ENCODE measurements at regions not wholly inside any gene's neighbourhood (a gene's known extent, or its start where the extent isn't known, plus 50 kb on each side); places are given as distances from the start of the nearest gene placed in this dataset.

DNA sequence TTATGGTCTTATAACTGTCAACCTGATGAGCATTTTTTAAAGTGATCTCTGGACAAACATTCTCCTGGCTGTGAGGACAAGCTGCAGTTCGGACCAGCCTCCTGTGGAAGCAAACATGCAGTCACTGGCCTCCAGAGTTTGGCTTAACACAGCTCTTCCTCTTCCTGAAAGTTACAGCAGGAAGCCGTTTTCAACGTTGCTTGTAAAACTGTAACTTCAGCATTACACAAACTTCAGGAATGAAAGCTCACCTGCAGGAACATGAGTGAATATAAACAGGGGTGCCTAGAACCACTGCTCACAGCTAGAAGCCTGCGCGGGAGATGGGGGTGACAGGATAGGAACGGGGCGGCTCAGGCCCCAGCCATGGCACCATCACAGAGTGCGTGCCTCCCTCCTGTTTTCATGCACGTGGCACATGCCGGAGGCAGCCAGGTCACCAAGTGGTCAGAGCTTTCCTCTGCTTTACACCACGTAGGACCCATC is 292.9 kb upstream of the PITRM1 start:
- ATAC-seq = peak; percentile 61 to 74 (median 62)
- Histone ChIP-seq H3K4me1 (peaks cover 0 to 17% (median 5%) of the 10 kb centered on the region in 4 donors), H3K36me3 (no peaks in the 10 kb centered on the region), H3K4me3 (no peak overlapping the region), H3K27ac (peak overlapping the region; percentile 68 to 86 (median 76)), H3K27me3 (no peaks in the 10 kb centered on the region), H3K9me3 (no peaks in the 10 kb centered on the region)
- intact Hi-C loops (cut with DNase I) = no loop called here
- TF ChIP-seq POLR2A (IDR thresholded peaks at IDR 0.05) = peak; percentile 43
- TF ChIP-seq, protein P1, sequence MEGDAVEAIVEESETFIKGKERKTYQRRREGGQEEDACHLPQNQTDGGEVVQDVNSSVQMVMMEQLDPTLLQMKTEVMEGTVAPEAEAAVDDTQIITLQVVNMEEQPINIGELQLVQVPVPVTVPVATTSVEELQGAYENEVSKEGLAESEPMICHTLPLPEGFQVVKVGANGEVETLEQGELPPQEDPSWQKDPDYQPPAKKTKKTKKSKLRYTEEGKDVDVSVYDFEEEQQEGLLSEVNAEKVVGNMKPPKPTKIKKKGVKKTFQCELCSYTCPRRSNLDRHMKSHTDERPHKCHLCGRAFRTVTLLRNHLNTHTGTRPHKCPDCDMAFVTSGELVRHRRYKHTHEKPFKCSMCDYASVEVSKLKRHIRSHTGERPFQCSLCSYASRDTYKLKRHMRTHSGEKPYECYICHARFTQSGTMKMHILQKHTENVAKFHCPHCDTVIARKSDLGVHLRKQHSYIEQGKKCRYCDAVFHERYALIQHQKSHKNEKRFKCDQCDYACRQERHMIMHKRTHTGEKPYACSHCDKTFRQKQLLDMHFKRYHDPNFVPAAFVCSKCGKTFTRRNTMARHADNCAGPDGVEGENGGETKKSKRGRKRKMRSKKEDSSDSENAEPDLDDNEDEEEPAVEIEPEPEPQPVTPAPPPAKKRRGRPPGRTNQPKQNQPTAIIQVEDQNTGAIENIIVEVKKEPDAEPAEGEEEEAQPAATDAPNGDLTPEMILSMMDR (IDR thresholded peaks at IDR 0.05) = no peak
- 26% methylated on average over 4 of the region's 11 CpGs for WGBS (ENCODE audit: insufficient coverage, low coverage, low lambda C conversion rate, missing lambda C conversion rate)
- peak; percentile 48 to 62 (median 55) for DNase-seq

DNA sequence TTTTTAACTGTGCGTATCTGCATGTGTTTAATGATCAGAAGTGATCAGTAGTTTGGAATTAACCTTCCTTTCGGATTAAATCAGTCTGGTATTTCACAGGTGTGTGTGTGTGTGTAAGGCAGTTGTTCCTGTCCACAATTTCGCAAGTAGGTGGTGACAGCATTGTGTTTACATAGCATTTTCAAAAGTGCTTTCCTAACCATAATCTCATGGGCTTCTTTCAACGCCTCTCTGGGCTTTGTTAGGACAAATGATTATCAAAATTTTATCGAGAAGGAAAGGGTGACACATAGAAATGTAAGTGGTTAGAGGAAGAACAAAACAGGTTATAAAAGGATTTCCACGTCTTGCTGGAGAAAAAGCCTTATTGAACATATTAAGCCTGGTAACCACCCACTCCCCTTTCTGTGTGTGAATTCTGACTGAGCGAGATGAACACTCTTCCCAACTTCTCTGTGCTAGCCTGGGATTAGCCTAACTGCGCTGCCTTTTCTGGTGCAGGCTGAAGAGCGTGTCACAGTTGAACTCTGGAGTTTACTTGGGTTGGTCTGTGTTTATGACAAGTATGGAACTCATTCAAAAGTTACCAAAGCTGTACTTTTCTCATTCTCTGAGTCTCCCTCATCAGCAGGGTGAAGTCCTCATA is 292.3 kb upstream of the PITRM1 start:
- intact Hi-C loops (cut with DNase I) = no loop called here
- 24% methylated on average over 9 of the region's 9 CpGs for WGBS (ENCODE audit: insufficient coverage, low coverage, low lambda C conversion rate, missing lambda C conversion rate)
- TF ChIP-seq, protein P1 (IDR thresholded peaks at IDR 0.05) = no peak
- no peak for TF ChIP-seq POLR2A (IDR thresholded peaks at IDR 0.05)

DNA sequence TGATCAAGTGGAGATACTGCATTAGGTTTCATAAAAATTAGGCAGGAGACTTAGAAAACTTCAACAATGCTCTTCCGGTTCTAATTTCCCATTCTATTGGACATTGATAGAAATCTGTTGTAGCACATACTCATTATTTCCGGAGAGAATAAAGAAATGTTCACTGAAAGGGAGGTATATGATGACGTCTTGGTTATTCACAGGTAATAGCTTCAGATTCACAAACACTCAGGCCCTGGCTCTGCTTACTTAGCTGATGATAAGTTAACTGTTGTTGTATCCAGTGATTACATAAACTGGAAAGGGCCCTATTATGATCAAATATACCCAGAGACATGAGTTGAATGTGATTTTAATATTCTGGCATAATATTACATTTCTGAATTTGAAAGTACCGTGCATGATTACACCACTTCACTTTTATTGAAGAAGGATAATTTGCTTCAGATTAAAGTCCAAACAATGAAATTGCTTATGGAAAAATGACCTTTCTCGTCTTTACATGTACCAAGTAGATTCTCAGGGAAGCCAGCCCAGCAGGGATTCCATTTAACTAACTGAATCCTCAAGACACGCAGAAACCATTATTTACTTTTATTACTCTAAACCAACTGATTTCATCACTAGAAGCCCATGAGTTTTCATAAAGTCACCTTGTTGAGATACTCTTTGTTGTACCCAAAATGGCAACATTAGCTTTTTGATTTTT is 288.0 kb upstream of the PITRM1 start:
- Histone ChIP-seq H3K27me3 (no peaks in the 10 kb centered on the region), H3K4me1 (peaks cover 0 to 13% (median 4%) of the 10 kb centered on the region in 4 donors), H3K36me3 (no peaks in the 10 kb centered on the region), H3K4me3 (no peak overlapping the region), H3K27ac (no peak overlapping the region), H3K9me3 (no peaks in the 10 kb centered on the region)
- ATAC-seq (no peak), DNase-seq (no peak)
- TF ChIP-seq, protein P1 (IDR thresholded peaks at IDR 0.05) = no peak
- TF ChIP-seq POLR2A (IDR thresholded peaks at IDR 0.05) = no peak
- 77% methylated on average over 6 of the region's 6 CpGs for WGBS (ENCODE audit: insufficient coverage, low coverage, low lambda C conversion rate, missing lambda C conversion rate)
- intact Hi-C loops (cut with DNase I) = no loop called here

More for the DNA sequence above, 292.3 kb upstream of the PITRM1 start:
- H3K4me3 ChIP-seq = no peak overlapping the region
- peak overlapping the region; percentile 68 to 86 (median 76) for H3K27ac ChIP-seq
- H3K4me1 ChIP-seq = peaks cover 0 to 17% (median 5%) of the 10 kb centered on the region in 4 donors
- H3K9me3 ChIP-seq = no peaks in the 10 kb centered on the region
- H3K27me3 ChIP-seq = no peaks in the 10 kb centered on the region
- no peaks in the 10 kb centered on the region for H3K36me3 ChIP-seq
- ATAC-seq = peak; percentile 69 to 74 (median 71)
- DNase-seq = peak in 1 of 3 donors; percentile 53

DNA sequence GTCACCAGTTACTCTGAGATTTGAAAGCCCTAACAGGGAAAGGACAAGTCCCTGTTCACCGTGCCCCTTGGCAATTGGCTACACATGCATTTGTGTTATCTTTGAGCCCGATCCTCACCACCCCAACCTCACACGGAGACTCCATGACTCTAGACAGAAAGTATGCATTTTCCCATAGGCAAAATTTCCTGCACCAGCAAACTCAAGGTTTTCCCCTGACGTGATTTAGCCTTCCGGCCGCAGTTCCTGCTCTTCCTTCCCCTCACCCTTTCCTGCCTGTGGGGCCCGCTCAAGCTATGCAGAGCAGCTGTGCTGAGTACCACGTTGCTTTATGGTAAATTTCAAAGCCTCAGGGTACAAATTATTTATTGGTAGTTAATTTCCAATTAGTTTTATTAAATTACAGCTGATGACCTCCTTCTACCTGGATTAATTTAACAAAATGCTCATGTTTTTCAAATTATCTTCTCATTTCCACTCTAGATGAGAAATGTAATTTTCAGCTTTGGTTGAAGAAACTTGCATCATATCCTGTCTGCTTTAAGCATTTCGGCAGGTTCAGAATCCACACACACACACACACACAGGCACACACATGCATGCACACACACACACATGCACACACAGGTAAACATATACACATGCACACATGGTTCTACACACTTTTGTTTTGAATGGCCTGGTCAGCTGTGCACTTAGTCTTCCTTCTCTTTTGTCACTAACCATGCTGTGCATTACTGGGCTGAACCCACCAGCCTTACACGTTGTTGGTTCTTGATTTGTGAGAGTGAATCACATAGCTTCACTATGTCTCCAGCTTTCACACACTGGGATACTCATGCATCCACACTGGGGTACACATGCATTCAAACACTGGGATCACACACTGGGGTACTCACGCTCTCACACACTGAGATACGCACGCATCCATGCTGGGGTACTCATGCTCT is 283.1 kb upstream of the PITRM1 start:
- no peaks in the 10 kb centered on the region for H3K4me1 ChIP-seq
- DNase-seq (peak in 1 of 3 donors; percentile 38), ATAC-seq (peak; percentile 50 to 76 (median 59))
- TF ChIP-seq, protein P1 (IDR thresholded peaks at IDR 0.05) = no peak
- TF ChIP-seq POLR2A (IDR thresholded peaks at IDR 0.05) = no peak
- no peak overlapping the region for H3K4me3 ChIP-seq
- 60% methylated on average over 9 of the region's 13 CpGs for WGBS (ENCODE audit: insufficient coverage, low coverage, low lambda C conversion rate, missing lambda C conversion rate)
- peak overlapping the region in 2 of 3 donors; percentile 21 to 28 for H3K27ac ChIP-seq
- no peaks in the 10 kb centered on the region for H3K27me3 ChIP-seq
- H3K36me3 ChIP-seq = no peaks in the 10 kb centered on the region
- no peaks in the 10 kb centered on the region for H3K9me3 ChIP-seq
- intact Hi-C loops (cut with DNase I) = no loop called here

Data from right lobe of liver (tissue), 6 donors.